ENCODE measurements at regions not wholly inside any gene's neighbourhood (a gene's known extent, or its start where the extent isn't known, plus 50 kb on each side); places are given as distances from the start of the nearest gene placed in this dataset.
"Not testable (repeated sequence)": the region's sequence is repeated elsewhere in the genome, so short reads cannot be mapped to it uniquely, and the experiment has no call there.

DNA sequence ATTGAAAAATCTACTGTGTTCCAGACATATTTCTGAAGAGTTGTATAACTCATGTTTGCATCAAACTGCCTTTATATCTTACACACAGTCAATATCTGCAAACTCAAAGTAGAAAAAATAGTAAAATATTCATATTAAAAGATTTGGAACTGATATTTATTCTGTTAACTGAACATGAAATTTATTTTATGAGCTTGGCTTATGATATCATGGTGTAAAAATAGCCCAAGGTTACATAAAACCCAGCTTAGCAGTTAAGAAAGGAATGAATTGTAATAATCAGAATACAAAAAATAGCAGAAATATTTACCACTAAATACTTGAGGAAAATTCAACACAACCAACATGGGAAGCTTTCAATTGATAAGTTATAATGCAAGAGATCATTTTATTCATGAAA lies 367.9 kb downstream of the FLRT2 start:
- no peak for DNase-seq

DNA sequence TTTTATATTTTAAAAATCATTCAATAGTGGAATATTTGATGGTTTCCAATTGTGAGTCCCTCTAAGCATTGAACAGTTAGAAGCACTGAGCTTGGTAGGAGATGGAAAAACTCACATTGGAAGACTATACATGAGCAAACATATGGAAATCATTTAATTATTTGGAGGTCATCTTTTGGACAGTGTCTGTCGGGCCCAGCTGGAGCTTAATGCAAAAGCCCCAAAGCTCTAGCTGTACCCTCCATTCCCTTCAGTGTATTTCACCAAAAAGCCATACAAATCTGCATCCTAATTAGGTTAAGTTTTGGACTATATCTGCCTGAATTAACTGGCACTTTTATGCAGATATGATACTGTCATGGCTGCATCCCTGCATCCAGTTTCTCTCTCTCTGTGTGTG lies 365.7 kb downstream of the FLRT2 start:
- no peak for DNase-seq

DNA sequence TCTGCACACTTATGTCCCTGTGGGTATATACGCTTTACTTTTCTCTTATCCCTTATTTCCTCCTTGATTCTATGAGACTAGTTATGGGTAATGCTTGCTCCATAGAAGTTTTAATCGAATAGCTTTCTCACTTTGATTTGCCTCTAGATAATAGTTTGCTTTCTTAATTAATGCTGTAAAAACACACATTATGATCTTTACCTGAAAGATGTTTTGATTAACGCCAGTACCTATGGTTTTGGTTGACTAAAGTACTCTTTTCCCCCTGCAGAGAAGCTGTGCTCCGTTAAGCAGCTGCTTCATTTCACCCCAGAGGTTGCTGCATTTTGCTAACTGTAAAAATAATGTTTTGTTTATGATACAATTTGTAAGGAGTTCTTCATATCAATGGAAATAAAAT lies 362.3 kb downstream of the FLRT2 start:
- DNase-seq, result no peak

DNA sequence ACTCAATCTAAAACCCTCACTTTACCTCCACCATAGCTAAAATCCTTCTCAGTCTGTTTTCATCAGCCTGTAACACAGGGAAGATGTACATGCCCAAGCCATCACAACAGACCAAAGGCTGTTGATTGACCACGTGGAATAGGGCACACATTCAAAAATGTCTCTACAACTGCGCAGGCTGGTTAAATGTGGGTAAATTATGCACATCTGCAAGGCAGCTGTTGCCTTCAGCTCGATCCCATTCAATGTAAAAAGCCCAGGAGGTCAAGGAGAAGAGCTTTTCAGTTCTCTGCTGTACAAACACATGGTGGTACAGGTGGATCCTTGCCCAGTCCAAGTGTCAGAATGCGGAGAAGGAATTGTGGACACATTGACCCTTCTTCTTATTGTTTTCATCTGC lies 354.0 kb downstream of the FLRT2 start:
- DNase-seq, result no peak

DNA sequence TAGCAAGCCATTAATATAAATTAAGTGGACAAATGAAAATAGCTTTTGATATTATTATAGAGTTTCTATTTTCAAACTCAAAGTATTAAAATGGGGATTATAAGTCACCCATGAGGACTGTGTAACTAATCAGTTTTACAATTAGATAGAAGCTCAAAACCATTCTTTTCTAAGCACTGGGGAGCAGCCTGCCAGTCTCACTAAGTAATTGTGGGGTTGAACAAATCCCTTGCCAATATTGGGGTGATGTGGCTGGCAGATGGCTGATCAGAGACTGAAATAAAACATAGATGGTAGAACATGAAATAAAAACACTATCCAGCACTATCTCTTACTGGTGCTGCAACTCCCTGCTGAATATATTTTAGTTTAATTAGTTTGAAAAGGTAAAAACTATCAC lies 353.2 kb downstream of the FLRT2 start:
- no peak for DNase-seq

DNA sequence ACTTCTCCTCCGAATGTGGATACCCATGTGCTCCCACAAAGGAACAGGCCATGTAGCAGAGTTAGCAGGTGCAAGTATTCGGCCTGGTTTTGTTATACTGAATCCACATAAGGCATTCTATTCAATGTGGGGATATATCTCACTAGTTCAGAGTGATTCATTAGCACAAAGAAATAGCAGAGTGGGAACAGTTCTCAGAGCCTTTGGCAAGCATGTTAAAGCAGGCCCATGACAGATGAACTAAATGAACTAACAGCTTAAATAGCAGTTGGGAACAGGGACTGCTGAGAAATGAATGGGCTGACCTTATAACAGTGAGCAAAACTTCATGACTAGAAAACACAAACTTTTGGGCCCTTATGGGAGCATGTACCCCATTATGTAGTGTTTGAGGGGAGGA lies 352.0 kb downstream of the FLRT2 start:
- no peak for DNase-seq

DNA sequence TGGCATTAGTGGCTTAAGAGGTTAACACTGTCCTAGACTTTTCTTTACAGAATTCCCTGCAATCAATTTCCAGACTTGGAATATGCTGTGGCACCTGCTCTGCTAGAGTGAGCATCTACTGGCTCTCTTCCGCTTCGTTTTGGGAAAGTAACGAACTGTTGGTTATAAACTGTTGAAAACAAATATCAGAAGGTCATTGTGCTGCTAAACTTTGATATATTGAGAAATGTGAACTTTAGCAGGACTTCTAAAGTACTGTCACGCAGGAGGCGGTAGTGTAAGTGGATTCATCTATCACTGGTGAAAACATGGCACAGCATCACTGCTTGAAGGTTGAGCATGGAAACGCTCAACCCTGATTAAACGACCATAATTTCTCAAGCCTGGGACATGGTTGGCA lies 348.9 kb downstream of the FLRT2 start:
- no peak for DNase-seq

DNA sequence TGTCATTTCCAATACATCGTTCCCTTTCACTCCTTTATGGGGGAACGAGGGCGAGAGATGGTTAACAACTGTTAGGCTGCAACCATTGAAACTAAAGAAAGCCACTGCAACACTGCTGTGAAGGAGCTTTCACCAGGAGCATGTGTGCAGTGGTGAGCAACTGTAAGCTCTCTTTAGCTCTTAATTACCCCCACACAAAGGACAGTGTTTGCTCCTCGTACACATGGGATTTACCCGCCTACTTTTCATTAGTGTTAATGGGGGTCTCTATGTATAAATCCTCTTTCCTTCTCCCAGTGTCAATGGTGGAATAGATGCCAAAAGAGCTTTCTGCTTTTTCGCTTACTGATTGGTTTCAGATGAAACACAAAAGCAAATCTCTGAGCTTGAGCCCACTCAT lies 343.1 kb downstream of the FLRT2 start:
- no peak for DNase-seq

DNA sequence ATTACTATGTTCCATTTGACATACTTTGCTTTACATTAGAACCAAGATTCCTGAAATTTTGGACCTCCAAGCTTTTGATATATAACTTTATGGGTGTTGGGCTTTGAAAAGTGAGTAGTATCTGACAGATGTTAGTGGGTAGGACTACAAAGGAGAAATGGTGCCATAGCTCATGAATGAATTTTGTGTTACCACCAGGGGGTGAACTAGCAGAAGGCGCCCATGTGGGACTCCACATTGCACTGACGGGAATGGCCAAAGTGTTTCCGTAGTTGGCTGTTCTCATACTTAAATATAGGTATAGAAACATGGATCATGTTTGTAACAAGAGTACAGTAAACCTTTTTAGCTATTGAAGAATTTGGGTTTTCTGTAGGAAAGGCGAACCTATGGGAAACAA lies 337.5 kb downstream of the FLRT2 start:
- no peak for DNase-seq

DNA sequence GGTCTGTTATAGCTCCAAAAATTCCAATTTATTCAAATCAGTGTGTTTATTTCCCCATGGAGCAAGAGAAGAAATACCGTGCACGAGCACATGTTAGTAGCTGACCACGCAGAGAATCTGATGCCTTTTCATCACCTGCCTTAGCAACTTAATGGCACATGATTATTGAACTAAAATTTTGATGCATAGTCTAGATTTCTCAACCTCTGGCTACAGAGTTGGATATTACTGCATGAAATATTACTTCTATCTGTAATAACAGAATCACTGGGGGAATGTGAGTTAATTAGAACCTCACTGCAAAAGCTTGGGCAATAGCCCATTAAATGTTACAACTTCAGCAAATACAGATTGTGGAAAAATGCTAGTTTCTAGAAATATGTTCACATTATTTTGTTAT lies 335.8 kb downstream of the FLRT2 start:
- no peak for DNase-seq

DNA sequence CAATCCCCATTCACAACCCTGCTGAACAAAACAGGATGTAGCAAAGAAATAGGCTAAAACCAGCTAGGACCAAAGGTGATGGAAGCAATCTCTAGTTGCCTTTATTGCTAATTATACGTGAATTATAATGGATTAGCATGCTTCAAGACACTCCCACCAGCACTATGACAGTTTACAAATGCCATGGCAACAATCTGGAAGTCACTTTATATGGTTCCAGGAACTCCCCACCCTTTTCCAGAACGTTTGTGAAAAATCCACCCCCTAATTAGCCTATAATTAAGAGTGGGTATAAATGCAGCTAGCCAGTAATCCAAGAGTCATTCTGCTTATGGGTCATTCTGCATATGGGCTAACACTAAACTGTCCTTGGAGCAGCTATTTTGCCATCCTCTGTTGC lies 328.7 kb downstream of the FLRT2 start:
- no peak for DNase-seq

DNA sequence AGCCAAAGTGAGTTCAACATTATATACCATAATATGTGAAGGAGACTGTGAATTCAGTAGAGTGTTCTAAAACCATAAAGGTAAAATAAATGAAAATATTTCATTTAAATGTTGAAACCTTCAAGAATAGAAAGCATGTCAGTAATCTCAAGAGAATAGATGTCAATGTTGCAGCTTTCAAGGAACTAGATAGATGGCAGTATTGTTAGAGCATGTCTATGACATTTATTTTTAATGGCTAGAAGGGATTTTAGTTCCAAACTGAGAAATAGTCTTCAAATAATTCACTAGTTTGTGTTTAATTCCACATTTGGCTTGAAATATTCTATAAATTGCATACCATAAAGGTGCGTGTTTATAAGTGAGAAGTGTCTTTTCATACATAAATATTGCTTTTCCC lies 326.5 kb downstream of the FLRT2 start:
- DNase-seq, result no peak

DNA sequence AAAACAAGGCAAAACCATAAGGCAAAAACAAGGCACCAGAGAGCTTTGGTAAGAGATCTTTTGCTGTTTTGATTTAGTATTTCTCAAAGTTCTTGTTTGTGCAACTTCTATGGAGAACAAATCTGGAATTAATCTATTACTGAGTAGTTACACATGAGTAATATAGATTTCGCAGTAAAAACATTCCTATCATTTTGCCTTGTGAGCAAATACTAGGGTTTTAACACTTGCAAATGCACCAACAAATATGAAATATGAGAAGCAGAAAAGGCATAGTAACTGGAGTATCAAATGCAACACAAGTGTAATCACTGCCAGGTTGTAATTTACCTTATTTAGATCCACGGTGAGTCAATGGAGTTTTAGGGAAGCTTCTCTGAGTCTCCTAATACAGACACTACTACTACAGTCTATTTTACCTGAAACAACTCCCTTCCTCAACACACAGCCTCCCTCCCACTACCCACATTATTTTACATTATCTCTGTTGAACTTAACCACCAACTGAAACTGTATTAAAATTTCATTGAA lies 324.1 kb downstream of the FLRT2 start:
- DNase-seq, result no peak

DNA sequence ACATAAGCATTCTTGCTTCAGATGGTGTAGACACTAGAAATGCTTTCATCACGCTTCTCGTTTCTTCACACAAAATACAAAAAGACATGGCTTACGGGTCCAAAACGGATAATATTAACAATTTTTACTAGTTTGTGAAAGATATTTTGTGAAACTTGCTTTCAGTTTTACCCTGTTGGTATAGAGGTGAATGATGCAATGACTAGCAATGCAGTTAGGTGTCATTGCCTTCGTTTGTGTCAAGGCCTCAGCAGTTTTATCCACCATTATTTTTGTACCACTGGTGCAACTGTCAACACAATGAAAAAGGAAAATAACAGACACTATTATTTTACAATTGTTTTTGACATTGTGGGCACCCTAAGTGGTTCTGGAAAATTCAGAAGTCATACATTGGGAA lies 323.0 kb downstream of the FLRT2 start:
- DNase-seq, result no peak

DNA sequence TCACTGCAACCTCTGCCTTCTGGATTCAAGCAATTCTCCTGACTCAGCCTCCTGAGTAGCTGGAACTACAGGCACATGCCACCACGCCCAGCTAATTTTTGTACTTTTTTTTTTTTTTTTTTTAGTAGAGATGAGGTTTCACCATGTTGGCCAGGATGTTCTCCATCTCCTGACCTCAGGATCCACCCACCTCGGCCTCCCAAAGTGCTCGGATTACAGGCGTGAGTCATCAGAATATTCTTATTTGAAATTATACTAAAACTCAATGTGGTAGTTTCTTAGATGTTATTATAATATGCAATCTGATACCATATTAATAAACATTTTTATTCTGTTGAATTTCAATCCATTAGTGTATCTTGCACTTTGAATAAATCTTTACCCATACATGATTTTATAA lies 322.2 kb downstream of the FLRT2 start:
- not testable (repeated sequence) for DNase-seq

DNA sequence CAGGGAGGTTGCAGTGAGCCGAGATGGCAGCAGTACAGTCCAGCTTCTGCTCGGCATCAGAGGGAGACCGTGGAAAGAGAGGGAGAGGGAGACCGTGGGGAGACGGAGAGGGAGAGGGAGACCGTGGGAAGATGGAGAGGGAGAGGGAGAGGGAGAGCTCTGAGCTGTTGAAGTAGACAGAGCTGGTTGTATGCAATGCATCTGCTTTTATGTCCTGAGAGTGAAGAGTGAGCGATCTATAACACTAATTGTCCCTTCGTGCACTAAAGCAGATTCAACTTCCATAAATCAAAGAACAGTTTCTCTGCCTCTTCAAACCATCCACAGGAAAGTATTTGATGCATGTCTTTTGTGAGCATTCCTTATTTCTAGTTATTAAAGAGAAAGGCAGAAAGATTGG lies 300.6 kb downstream of the FLRT2 start:
- not testable (repeated sequence) for DNase-seq

DNA sequence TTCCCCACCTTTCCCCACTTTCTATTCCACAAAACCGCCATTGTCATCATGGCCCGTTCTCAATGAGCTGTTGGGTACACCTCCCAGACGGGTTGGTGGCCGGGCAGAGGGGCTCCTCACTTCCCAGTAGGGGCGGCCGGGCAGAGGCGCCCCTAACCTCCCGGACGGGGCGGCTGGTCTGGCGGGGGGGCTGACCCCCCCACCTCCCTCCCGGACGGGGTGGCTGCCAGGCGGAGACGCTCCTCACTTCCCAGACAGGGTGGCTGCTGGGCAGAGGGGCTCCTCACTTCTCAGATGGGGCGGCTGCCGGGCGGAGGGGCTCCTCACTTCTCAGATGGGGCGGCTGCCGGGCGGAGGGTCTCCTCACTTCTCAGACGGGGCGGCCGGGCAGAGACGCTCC lies 299.7 kb downstream of the FLRT2 start:
- DNase-seq, result not testable (repeated sequence)

DNA sequence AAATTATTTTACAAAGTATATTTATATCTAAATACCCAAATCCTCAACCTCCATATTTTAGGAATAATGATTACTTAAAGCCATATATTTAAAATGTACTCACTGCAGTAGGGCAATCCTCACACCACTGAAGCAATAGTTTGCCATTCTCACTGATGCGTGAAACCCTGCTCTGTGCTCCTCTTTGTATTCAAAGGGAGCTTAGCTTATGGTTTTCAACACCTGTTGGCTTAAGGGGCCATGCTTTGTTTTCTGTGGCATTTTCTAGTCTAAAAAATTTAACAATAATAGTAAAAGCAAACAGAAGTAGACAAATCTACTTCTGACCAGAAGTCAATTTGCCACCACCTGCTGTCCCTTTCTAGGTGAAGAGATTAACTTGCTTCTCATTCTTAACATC lies 294.6 kb downstream of the FLRT2 start:
- no peak for DNase-seq

DNA sequence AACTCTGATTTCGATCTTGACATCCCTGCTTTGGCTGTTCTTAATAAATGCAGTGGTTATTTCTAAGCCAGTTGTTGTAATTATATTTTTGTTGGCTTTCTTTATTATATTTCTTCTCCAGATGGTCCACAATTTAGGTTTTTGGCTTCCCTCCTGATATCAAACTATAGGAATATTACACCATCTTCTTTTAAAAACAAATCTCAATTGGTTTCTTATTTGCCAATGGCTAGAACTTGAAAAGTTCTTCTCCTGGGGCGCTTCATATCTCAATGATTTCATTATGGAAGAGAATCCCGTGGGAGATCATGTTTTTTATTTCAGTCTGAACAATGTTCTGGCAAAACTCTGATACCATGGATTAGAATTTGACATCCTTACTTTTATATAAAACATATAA lies 292.3 kb downstream of the FLRT2 start:
- no peak for DNase-seq

DNA sequence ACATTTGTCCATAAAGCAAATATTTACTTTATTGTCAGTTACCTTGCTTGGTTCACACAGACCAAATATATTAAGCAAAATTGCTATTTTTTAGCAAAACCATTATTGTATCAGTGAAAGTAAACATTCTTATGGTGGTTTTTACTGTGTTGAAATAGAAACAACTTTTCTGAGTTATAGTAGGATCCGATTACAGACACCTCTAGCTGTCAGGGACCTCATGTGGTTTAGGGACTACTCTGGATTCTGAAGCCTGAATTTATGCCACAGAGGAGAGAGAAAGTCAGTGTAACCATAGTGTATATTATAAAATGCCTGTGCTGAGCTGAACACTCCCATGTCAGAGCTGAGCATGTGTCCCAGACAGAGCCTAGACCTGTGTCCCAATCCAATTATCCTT lies 287.5 kb downstream of the FLRT2 start:
- DNase-seq, result no peak

DNA sequence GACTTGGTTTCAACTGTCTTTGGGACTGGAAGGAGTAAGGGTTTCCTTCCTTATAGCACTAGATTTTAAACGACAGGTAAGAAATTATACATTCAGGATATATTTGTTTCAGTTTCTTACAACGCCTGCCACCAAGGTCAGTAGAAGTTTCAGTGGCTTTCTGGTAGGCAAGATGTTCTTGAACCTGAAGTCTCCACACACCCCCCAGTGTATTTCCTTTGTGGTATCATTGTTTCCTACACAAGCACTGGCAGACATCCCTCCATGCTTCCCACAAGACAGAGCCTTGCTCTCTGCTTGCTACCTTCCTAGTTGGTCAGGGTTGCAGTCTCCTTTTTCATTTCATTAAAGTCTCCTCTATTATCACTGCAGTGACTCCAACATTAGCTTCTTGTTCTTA lies 283.1 kb downstream of the FLRT2 start:
- no peak for DNase-seq

DNA sequence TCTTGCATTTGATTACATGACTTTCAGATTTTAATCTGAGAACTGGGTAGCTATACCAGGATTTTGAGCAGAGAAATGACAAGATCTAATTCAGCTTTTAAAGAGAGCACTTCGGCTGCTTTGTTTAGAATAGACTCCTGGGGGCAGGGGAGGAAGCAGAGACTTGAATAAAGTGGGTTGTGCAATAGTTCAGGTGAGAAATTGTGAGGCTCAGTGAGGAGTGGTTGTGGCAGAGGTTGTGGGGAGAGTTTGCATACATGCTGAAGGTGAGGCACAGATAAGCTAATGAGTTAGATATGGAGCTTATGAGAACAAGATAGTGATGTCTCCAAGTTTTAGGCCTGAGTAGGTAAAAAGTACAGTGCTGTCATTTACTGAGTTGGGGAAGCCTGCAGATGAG lies 281.4 kb downstream of the FLRT2 start:
- DNase-seq, result no peak

DNA sequence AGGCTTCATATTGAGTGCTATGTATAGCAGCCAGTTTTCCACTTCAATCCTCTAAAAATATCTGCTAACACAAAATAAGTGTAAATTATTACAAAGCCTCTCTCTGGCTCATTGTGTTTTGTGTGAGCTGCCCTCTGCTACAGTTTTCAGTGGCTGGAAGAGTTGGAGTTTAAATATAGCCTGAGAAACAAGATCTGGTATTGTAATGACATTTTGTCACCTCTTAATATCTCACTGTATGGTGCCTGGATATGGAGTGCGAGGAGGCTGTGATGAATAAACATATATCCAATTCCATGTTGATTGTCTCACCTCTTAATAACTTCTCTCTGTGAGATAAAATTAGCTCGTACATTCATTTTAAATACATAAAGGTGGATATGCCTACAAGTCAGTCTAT lies 269.7 kb downstream of the FLRT2 start:
- DNase-seq, result no peak

DNA sequence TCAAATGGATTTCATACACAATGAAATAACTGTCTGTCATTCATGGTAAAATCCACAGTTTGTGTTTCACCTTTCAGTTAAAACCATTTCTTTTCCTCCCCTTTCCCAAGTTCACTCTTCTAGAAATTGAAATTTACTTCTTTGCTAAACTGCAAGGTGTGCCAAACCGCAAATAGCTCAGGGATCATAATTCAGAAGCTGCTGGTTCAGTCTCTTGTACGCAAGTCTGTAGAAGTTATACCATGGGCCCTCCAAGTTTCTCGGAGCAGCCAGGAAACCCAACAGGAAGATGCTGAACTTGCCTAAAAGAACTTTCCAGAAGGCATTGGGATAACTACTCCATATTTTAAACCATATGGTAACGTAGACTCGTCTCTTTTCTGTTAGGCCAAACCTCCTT lies 268.9 kb downstream of the FLRT2 start:
- DNase-seq, result no peak

DNA sequence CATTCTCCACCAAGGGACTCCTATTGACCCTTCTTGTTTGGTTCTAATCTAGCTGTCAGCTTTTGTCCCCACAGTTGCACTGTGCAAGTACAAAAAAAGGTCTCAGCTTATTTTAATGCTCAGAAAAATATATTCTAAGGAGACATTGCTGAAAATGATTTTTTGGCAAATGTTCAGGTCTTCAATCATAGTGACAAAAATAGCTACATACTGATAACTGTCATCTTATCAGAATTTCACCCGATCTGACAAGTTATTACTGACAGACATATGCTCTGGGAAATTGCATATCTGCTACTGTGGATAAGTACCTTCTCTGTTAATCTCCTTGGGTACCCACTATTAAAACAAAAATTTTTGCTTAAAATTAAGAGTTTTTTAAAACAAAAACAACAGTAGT lies 263.6 kb downstream of the FLRT2 start:
- DNase-seq, result no peak

DNA sequence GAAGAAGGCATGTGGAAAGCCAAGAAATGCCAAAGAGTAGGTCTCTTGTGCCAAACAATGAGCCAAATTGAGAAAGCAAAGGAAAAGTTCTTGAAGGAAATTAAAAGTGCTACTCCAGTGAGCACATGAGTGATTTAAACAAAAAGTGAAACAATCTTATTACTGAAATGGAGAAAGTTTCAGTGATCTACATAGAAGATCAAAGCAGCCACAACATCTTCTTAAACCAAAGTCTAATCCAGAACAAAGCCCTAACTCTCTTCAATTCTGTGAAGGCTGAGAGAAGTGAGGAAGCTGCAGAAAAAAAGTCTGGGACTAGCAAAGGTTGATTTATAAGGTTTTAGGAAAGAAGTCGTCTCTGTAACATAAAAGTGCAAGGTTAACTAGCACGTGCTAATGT lies 259.6 kb downstream of the FLRT2 start:
- DNase-seq, result no peak

Data from NCI-H226 (cell line).